ENCODE measurements at regions not wholly inside any gene's neighbourhood (a gene's known extent, or its start where the extent isn't known, plus 50 kb on each side); places are given as distances from the start of the nearest gene placed in this dataset.

GRCh38 chr16:5442986-5443385, 345.4 kb upstream of the EEF2KMT start:
- DNase-seq (ENCODE audit: low spot score), result no peak

GRCh38 chr16:5442054-5442453, 344.5 kb upstream of the EEF2KMT start:
- DNase-seq (ENCODE audit: low spot score), result no peak

- DNase-seq (ENCODE audit: low spot score), result no peak
Measured at GRCh38 chr16:5438591-5438990, 341.0 kb upstream of the EEF2KMT start.

GRCh38 chr16:5433587-5433986, 336.0 kb upstream of the EEF2KMT start:
- no peak for DNase-seq (ENCODE audit: low spot score)

- DNase-seq (ENCODE audit: low spot score), result no peak
Measured at GRCh38 chr16:5432166-5432565, 334.6 kb upstream of the EEF2KMT start.

GRCh38 chr16:5430598-5430997, 333.0 kb upstream of the EEF2KMT start:
- no peak for DNase-seq (ENCODE audit: low spot score)

- peak; percentile 69 for DNase-seq (ENCODE audit: low spot score)
Measured at GRCh38 chr16:5428932-5429331, 331.3 kb upstream of the EEF2KMT start.

- no peak for DNase-seq (ENCODE audit: low spot score)
Measured at GRCh38 chr16:5427571-5427970, 330.0 kb upstream of the EEF2KMT start.

GRCh38 chr16:5422643-5423496, 325.3 kb upstream of the EEF2KMT start:
- DNase-seq (ENCODE audit: low spot score), result no peak

GRCh38 chr16:5422047-5422446, 324.5 kb upstream of the EEF2KMT start:
- no peak for DNase-seq (ENCODE audit: low spot score)

GRCh38 chr16:5416013-5416412, 318.4 kb upstream of the EEF2KMT start:
- no peak for DNase-seq (ENCODE audit: low spot score)

GRCh38 chr16:5415123-5415522, 317.5 kb upstream of the EEF2KMT start:
- no peak for DNase-seq (ENCODE audit: low spot score)

- DNase-seq (ENCODE audit: low spot score), result peak; percentile 68
Measured at GRCh38 chr16:5412731-5413130, 315.1 kb upstream of the EEF2KMT start.

- no peak for DNase-seq (ENCODE audit: low spot score)
Measured at GRCh38 chr16:5398203-5398602, 300.6 kb upstream of the EEF2KMT start.

GRCh38 chr16:5396880-5397279, 299.3 kb upstream of the EEF2KMT start:
- no peak for DNase-seq (ENCODE audit: low spot score)

- no peak for DNase-seq (ENCODE audit: low spot score)
Measured at GRCh38 chr16:5393070-5393469, 295.5 kb upstream of the EEF2KMT start.

GRCh38 chr16:5386989-5387388, 289.4 kb upstream of the EEF2KMT start:
- no peak for DNase-seq (ENCODE audit: low spot score)

GRCh38 chr16:5385811-5386210, 288.2 kb upstream of the EEF2KMT start:
- DNase-seq (ENCODE audit: low spot score), result no peak

GRCh38 chr16:5385115-5385514, 287.5 kb upstream of the EEF2KMT start:
- DNase-seq (ENCODE audit: low spot score), result no peak

- DNase-seq (ENCODE audit: low spot score), result no peak
Measured at GRCh38 chr16:5383737-5384136, 286.1 kb upstream of the EEF2KMT start.

GRCh38 chr16:5382484-5382883, 284.9 kb upstream of the EEF2KMT start:
- no peak for DNase-seq (ENCODE audit: low spot score)

- DNase-seq (ENCODE audit: low spot score), result no peak
Measured at GRCh38 chr16:5381481-5381880, 283.9 kb upstream of the EEF2KMT start.

- no peak for DNase-seq (ENCODE audit: low spot score)
Measured at GRCh38 chr16:5379954-5380353, 282.4 kb upstream of the EEF2KMT start.

GRCh38 chr16:5378531-5378930, 280.9 kb upstream of the EEF2KMT start:
- DNase-seq (ENCODE audit: low spot score), result no peak

Data from ecto neural progenitor cell (in vitro differentiated cells).